DMS79 treated with DMSO at 0.1 percent for 48 hours (cell line): ENCODE measurements at regions not wholly inside any gene's neighbourhood (a gene's known extent, or its start where the extent isn't known, plus 50 kb on each side); places are given as distances from the start of the nearest gene placed in this dataset.
"Not testable (repeated sequence)": the region's sequence is repeated elsewhere in the genome, so short reads cannot be mapped to it uniquely, and the experiment has no call there.

Source experiments
- DNase-seq: peaks from one replicate; lab custom pipeline; 2025; lab: John Stamatoyannopoulos, UW

DNA sequence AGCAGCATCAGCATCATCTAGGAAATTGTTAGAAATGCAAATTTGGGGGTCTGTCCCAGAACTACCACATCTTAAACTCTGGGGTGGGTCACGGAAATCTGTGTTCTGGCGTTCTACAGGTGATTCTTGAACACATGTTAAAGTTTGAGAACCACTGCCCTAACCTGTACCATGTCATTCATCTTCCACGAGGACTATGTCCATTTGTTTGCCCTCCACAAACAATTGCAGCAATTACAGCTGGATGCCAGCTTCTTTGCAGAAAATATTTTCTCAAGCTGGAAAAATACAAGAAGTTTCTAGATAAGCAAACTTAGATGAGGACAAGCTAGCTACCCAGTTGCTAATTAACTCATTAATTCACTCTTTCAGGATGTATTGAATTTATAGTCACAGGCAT lies 54.1 kb downstream of the MAFB start:
- no peak for DNase-seq

DNA sequence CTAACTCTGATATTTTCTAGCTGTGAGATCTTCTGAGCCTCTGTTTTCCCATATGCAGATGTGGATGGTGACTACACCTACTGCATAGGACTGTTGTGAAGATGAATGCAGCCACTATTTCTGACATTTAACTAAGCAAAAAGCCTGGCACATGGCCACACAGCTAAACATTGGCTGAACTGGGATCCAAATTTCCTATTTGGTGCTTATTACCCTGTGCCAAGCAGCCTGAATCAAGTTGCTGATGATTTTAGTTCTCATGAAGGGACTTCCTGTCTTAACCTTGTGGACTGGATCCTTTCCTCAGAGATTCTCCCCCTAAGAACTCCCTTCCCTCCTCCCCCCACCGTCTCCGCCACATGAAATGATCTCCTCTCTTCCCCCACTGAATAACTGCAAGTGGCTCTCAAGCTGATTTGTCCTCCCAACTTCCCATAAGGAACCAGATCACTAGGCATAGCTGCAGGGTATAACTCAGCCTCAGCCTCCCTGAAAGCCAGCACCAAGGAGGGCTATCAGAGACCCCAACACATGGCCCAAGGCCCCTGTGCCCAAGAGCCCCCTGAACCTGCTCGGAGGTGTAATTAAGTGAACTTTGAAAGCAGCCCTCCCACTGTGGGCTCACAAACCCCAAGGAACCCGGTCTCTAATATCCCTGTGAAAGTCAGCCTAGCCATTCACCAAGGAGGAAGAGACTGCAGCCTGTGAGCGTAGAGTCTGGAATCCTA lies 55.7 kb downstream of the MAFB start:
- DNase-seq, result no peak

DNA sequence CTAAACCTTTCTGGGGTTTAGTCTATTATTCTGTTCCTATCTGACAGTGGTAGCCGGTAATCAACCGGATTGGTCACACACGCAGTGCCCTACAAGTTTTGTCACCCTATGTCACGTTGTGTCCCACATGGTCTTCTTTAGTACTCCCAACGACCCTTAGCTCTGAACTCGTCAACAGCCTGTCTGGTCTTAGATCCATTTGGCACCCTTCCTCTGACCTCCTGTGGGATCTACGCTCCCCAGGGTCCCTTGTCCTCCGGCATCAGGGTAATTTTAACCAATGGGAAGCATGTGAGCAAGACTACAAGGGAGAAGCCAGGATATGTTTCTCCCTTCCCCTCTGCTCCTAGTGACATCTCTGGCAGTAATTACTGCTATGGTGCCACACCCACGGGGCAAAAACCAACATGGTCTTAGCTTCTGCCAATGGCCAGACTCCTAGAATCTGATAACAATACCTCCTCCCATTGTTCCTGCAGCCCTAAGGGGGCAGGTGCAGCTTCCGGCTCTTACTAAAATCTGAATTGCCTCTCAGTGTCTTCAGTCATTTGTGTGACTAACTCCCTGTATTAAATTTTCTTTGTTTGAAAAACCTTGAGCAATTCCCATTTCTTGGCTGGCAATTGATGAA lies 56.6 kb downstream of the MAFB start:
- DNase-seq, result no peak

DNA sequence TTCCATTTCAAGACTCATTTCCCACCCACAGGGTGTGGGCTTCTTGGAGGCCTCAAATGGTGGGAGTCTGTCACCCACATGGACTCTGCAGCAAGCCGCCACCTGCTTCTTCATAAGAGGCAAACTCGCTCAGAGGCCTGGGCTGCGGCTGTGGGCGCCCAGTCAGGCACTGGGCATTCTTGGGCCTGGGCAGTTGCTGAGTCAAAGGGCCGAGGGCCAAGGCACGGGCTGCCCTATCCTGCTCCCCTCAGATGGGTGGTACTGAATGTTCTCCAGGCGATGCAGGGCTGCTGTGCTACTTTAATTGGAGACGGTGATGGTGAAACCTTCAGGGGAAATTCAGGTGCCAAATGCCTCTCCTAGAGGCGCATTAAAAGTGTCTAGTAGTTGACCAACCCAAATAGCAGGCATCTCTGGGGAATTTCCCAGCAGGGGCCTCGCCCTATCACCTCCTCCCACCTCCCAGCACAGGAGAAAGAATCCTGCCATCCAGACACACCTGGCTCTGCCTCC lies 57.9 kb downstream of the MAFB start:
- no peak for DNase-seq

DNA sequence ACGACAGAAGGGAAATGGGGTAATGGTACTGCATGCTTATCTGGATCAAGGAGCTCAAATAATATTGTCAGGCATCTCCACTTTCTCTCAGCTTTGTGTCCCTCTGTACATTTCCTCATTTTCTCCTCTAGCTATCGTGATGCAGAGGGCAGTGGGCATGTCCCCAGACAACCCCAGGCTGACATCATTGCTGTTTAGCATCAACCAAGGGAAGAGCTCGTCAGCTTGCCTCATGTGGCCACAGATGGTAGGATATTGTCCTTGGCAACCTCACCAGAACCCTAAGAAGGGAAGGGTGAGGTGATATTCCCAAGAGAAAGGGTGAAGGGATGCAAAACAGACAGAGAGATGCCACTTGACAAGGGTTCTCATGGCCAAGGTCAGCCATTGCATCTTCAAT lies 58.3 kb downstream of the MAFB start:
- DNase-seq, result no peak

DNA sequence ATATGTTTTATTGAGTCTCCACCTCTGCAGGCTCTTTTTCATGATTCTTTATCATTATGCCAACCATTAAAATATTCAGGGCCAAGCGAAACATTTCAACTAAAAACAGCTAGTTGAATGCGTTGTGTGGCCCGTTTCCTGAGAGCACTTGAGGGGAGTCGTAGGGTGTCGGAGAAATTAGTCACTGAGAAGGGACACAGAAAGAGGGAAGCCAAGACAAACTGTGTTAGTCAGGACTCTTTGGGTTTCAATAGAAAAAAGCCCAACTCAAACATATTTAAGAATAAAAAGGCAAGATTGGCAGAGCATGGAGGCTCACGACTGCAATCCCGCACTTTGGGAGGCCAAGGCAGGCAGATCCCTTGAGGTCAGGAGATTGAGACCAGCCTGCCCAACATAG lies 58.9 kb downstream of the MAFB start:
- no peak for DNase-seq

DNA sequence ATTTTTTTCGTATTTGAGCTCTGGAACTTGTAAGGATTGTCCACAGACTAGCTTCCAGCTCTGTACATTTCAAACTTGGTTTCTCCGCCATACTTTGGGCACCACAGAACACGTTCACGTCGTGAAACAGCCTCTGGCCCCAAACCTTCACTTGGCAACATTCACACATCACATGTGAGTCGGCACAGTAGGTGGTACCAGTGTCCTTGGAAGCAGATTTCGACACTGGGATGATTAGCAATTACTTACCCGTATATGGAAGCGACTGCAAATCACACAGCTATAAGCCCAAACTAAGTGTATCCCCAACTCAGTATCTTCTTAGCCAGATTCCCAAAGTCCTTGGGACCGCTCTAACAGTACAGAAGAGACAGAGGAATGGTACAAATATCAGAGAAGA lies 60.2 kb downstream of the MAFB start:
- no peak for DNase-seq

DNA sequence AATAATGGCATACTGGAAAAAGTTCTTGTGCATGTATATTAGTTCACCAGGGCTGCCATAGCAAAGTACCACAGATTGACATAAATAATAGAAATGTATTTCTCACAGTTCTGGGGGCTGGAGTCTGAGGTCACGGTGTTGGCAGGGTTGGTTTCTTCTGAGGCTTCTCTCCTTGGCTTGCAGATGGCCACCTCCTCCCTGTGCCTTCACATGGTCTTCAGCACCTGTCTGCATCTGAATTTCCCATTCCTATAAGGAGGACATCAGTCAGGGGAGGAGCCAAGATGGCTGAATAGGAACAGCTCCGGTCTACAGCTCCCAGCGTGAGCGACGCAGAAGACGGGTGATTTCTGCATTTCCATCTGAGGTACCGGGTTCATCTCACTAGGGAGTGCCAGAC lies 70.0 kb downstream of the MAFB start:
- DNase-seq, result not testable (repeated sequence)

DNA sequence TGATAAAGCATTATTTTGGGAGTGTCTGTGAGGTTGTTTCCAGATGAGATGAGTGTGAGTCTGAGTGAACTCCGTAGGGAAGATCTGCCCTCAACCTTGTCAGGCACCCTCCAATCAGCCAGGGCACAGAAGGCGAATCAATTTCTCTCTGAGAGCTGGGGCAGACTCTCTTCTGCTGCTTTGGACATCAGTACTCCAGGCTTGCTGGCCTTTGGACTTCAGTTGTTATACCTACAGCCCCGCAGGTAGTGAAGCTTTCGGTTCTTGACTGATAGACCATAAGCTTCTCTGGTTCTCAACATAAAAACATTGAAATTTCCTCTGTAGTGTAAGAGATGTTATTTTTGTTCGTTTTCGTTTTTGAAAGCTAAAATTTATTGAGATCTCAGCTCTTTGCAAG lies 71.4 kb downstream of the MAFB start:
- no peak for DNase-seq

DNA sequence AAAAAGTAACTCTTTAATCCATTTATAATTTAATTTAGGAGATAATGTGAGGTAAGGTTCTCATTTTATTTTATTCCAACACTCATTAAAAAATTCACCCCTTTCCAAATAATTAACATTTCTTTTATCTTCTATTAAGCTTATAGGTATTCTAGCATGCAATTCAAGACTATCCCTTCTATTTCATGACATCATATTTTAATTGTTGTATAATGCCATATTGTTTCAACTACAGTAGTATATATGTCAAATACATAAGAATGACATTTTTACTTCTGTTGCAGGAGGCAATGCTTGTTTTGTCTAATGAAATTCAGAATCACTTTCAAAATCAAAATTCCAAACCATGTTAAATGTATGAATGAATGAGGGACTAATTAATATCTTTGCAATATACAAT lies 76.2 kb downstream of the MAFB start:
- no peak for DNase-seq

DNA sequence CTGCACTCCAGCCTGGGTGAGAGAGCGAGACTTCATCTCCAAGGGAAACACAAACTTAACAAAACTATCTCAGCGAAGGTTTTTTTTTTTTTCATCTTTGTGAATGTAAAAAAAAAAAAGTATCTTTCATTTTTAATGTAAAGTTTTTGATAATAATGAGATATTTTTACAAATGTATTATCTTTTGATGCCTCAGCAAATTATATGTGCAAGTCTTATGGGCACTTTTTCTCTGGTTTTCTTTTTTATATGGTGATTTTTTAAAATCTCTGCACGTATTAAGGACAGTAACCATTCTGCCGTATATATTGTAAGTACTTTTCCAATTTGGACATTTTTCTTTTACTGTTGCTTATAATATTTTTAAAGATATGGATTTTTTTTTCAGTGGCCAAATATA lies 76.8 kb downstream of the MAFB start:
- no peak for DNase-seq

DNA sequence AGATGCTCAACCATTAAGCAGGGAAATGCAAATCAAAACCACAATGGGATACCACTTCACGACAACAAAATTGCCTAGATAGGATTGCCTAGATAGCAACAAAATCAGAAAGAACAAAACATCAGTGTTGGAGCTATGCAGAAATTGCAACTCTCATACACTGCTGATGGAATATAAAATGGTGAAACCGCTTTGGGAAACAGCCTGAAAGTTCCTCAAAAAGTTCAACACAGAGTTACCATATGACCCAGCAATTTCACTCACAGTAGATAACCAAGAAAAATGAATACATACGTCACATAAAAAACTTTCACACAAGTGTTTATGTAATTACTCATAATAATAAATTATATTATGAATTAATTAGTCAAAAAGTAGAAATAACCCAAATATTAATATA lies 78.3 kb downstream of the MAFB start:
- DNase-seq, result no peak

DNA sequence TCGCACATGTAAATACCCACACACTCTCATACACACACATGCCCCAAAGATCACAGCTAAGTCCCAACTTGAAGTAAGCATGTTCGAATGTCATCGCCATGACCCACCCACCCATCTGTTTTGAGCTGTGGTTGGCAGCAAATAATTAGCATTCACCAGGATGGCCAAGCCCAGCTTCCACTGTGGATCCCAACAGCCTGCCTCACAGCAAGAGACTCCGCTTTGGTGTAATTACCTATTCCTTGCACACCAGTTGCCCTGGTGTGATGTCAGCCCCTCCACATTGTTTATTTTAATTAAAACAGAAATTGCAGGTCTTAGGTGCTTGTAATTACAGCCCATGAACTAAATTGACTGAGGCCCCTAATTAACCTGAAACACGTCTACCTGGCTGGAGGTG lies 81.1 kb downstream of the MAFB start:
- DNase-seq, result no peak

DNA sequence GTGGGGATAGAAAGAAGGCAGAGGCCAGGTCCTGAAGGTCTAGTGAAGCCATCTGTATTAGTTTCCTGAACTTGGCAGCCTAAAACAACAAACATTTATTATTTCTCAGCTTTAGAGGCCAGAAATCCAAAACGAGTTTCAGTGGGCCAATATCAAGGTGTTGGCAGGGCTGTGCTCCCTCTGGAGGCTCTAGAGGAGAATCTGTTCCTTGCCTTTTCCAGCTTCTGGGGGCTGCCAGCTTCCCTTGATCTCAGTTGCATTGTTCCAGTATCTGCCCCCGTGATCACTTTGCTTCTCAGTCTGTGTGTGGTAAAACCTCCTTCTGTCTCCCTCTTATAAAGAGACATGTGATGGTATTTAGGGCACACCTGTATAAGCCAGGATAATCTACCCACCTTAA lies 82.4 kb downstream of the MAFB start:
- no peak for DNase-seq

DNA sequence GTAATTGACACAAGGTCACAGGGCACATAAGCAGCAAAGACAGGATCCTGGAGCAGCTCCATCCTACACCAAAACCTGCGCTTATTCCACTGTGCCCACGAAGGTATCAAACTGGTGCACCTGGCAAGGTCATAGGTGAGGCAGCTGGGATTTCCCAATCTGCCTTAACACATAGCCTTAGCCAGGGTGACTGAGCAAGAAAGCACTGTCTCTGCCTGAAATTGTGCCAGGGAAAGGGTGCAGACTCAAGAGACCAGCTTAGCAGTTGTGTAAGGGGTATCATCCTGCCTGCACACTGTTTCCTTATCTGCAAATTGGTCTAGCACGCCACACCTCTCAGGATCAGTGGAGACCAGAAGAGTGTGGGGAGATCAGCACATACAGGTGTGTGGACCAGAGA lies 82.8 kb downstream of the MAFB start:
- DNase-seq, result no peak

DNA sequence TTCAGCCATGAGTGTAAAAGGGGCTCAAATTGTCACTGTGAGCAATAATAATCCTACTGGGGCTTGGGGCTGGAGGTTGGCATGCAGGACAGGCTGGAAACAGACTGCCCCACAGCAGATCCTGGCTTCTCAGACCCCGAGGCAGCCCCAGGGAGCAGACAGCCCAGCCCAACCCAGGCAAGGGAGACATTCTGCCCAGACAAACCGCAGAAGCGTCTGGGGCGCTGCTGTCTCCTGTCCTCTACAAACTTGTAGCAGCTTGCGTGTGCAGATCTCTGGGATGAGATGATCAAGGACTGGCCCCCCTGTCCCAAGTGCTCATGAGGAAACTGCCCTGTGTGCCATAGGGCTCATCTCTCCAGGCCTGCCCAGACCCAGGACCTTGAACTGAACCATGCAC lies 84.6 kb downstream of the MAFB start:
- no peak for DNase-seq

DNA sequence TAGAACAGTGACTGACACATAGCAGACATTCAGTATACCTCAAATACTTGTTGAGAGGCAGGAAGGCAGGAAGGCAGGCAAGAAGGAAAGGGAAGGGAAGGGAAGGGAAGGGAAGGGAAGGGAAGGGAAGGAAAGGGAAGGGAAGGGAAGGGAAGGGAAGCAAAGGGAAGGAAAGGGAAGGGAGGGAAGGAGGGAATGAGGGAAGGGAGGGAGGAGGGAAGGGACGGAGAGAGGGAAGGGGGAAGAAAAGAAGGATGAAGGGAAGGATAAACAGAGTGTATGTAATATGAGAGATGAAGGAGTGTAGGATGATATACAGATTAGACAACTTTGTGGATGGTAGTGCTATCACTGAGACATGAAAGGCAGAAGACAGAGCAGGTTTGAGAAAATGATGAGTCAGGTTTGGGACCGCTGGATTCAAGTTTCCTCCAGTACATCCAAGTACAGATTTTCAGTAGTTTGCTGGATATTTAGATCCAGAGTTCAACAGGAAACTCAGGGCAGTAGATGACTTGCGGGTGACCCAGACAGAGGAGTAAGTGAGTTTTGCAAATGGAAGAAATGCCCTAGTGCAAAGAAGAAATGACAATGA lies 85.9 kb downstream of the MAFB start:
- no peak for DNase-seq

DNA sequence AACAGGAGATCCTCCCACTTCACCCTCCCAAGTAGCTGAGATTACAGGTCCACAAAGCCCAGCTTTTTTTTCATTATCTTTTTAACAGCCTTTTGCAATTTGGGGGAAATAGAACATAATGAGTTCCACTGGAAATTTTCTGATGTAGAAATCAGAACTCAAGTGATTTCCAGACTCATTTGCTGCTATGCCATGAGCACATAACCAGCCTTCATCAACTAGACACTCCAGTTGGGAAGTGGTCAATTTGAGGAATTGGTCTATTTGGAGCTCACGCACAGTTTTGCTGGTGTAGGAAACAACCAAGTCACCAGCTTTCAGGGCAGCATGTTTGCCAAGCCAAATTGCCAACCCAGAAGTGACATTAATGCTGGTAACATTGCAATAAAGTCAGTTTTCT lies 86.7 kb downstream of the MAFB start:
- DNase-seq, result no peak

DNA sequence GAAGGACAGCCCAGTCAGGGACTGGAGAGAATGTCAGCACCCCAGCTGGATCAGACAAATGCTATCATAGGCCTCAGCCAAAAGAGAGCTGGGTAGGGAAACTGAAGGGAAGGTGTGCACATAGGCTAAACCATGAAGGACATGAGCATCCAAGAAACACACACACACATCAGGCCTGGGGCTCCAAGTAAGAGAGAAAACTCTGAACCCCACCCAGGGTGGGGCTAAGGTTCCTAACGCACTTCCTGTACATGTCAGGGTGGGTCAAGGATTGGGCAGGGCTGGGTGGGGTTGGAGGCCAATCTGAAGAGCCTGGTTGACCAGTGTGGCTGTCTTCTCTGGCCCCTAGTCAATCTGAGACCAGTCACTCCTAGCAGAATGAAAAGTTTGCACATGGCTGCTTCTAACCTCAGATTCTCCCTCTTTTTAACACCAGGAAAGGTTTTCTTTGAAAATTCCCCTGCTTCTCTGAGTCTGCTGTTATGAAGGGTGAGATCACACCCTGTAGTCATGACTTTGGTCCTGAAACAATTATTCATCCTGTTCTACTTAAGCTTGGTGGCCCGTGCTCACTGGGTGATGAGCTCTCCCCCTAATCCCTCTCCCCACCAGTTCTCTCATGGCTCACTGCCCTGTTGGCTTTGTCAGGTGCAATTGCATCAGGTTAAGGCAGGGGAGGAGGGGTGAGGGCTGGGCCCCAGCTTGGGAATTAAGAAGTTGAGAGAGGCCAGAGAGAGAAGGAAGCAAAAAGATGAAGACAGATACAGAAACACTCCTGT lies 88.4 kb downstream of the MAFB start:
- DNase-seq, result no peak

DNA sequence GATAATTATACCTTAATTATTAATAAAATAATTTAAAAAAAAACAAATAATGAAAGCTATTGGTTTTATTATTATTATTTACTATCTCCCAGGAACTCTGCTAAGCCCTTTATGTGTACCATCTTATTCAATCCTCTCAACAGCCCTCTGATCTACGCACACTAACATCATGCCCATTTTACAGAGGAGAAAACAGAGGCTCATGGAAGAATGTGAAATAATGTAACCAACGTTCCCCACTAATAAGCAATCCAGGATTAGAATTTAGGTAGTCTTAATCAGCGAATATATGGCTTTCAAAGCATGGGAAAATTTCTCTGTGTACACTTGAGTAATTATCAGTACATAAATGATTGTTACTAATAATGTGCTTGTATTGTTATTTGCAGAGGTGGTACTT lies 89.0 kb downstream of the MAFB start:
- no peak for DNase-seq

DNA sequence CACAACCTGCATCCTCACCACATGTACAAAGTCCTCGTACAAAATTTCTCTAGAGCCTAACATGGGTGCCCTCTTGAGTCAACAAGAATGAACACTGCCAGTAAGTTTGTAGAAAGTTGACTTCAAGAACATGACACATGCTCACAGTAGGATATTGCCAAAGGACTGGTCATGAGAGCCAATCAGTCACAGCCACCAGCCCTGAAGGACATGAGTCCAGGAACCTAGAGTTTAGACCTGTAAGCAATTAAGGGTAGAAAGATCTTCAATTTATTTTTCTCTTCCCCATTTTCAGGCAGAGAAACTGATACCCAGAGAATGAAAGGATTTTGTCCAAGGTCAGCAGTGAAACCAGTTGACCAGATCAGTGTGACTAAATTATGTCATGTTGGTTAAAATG lies 96.1 kb downstream of the MAFB start:
- DNase-seq, result no peak

DNA sequence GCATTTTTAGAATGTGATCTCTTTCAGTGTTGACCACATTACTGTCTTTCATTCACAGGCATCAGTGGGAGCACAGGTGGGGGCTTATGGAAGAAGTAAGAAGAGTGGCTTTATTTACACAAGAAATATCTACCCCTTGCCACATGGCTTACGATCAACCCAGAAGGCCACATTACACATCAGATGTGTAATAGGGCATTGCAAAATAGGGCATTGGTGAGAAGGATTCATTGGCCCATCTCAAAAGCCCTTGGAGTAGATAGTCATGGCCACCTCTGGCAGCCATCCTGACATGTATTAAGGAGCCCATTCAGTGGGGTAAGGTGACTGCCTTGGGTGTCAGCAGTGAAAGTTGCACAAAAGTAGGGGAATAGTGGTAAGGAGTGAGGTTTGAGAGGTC lies 97.5 kb downstream of the MAFB start:
- no peak for DNase-seq

DNA sequence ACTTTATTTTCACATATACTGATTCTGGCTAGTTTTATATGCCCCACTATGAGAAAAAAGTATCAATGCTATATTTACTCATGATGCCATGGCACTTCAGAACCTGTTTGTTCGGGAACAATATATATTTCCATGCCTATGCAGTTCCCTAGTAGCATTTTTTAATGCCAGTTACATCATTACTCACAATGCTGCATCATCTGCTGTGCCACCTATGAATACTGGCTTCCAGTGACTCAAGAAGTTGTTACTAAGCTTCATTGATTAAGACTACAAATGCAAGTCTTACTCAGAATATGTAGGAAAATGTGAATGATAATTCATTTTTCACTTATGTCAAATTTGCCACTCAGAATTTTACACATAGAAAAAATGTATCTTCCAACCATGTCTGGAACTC lies 97.9 kb downstream of the MAFB start:
- no peak for DNase-seq
